NCI-H2196 treated with DMSO at 0.1 percent for 48 hours (cell line): ENCODE measurements at regions not wholly inside any gene's neighbourhood (a gene's known extent, or its start where the extent isn't known, plus 50 kb on each side); places are given as distances from the start of the nearest gene placed in this dataset.
A peak's percentile ranks its signal among the peaks of the same experiment; 100 is the strongest.
"Not testable (repeated sequence)": the region's sequence is repeated elsewhere in the genome, so short reads cannot be mapped to it uniquely, and the experiment has no call there.

Source experiments
- DNase-seq: peaks from one replicate; lab custom pipeline; 2025; ENCODE audit not compliant: unreplicated experiment; lab: John Stamatoyannopoulos, UW

- no peak for DNase-seq
These were observed 350.1 kb upstream of the SMIM21 start for GRCh38 chr18:75777630-75778029.

GRCh38 chr18:75775121-75775520 lies 347.6 kb upstream of the SMIM21 start:
- no peak for DNase-seq

- no peak for DNase-seq
These were observed 346.1 kb upstream of the SMIM21 start for GRCh38 chr18:75773618-75774017.

- DNase-seq = no peak
These were observed 335.3 kb upstream of the SMIM21 start for GRCh38 chr18:75762758-75763157.

- no peak for DNase-seq
These were observed 332.7 kb upstream of the SMIM21 start for GRCh38 chr18:75760208-75760607.

GRCh38 chr18:75757951-75758350 lies 330.4 kb upstream of the SMIM21 start:
- DNase-seq = no peak

GRCh38 chr18:75754433-75754832 lies 326.9 kb upstream of the SMIM21 start:
- no peak for DNase-seq

- DNase-seq = no peak
These were observed 326.2 kb upstream of the SMIM21 start for GRCh38 chr18:75753753-75754152.

- peak; percentile 63 for DNase-seq
These were observed 325.3 kb upstream of the SMIM21 start for GRCh38 chr18:75752740-75753263.

- no peak for DNase-seq
These were observed 317.6 kb upstream of the SMIM21 start for GRCh38 chr18:75745147-75745546.

- DNase-seq = no peak
These were observed 315.0 kb upstream of the SMIM21 start for GRCh38 chr18:75742516-75742915.

GRCh38 chr18:75739682-75740081 lies 312.2 kb upstream of the SMIM21 start:
- no peak for DNase-seq

- no peak for DNase-seq
These were observed 307.8 kb upstream of the SMIM21 start for GRCh38 chr18:75735291-75735690.

GRCh38 chr18:75730249-75730648 lies 302.7 kb upstream of the SMIM21 start:
- DNase-seq = no peak

- no peak for DNase-seq
These were observed 301.1 kb upstream of the SMIM21 start for GRCh38 chr18:75728621-75729020.

GRCh38 chr18:75727456-75727855 lies 300.0 kb upstream of the SMIM21 start:
- no peak for DNase-seq

GRCh38 chr18:75723521-75724340 lies 296.2 kb upstream of the SMIM21 start:
- no peak for DNase-seq

GRCh38 chr18:75714766-75715165 lies 287.3 kb upstream of the SMIM21 start:
- DNase-seq = no peak

GRCh38 chr18:75712124-75712867 lies 284.8 kb upstream of the SMIM21 start:
- not testable (repeated sequence) for DNase-seq

- DNase-seq = no peak
These were observed 273.1 kb upstream of the SMIM21 start for GRCh38 chr18:75700561-75700960.

- DNase-seq = no peak
These were observed 271.4 kb upstream of the SMIM21 start for GRCh38 chr18:75698861-75699260.

GRCh38 chr18:75697493-75697892 lies 270.0 kb upstream of the SMIM21 start:
- no peak for DNase-seq
